WTC11 (cell line): ENCODE measurements at regions not wholly inside any gene's neighbourhood (a gene's known extent, or its start where the extent isn't known, plus 50 kb on each side); places are given as distances from the start of the nearest gene placed in this dataset.

ENCODE experiments used
- ATAC-seq: fragments of 200-7000 bp; cut with Tn5 transposase; 2 replicates; pipeline ENCODE4 v1.10.0; 2021; ENCODE audit warnings: mild to moderate bottlenecking, moderate library complexity
- CTCF ChIA-PET: fragments of 300-600 bp; sonication (Branson Sonifier 250); formaldehyde crosslinking; loops from one replicate; lab custom pipeline; 2021; ENCODE audit warnings: antibody characterized with exemption; lab: Charles Lee
- POLR2A ChIA-PET: fragments of 350-600 bp; sonication (Branson Sonifier 250); formaldehyde crosslinking; loops from one replicate; lab custom pipeline; 2021; ENCODE audit warnings: antibody characterized with exemption; lab: Charles Lee
- DNase-seq: peaks from one replicate; pipeline ENCODE4 v3.0.0; 2021; ENCODE audit warnings: low spot score
- H3K27ac Mint-ChIP-seq: 2 replicates; pipeline ENCODE4 v1.8.0; 2021; ENCODE audit warnings: mixed read lengths
- H3K27me3 Mint-ChIP-seq: 2 replicates; pipeline ENCODE4 v1.8.0; 2021; ENCODE audit warnings: low read depth, mild to moderate bottlenecking, moderate library complexity, mixed read lengths
- H3K36me3 Mint-ChIP-seq: 2 replicates; pipeline ENCODE4 v1.8.0; 2021; ENCODE audit warnings: mixed read lengths
- H3K4me1 Mint-ChIP-seq: 2 replicates; pipeline ENCODE4 v1.8.0; 2022; ENCODE audit warnings: mixed read lengths
- H3K4me3 Mint-ChIP-seq: 2 replicates; pipeline ENCODE4 v1.8.0; 2021; ENCODE audit warnings: mild to moderate bottlenecking, moderate library complexity, mixed read lengths
- H3K9me3 Mint-ChIP-seq: 2 replicates; pipeline ENCODE4 v1.8.0; 2021; ENCODE audit warnings: mixed read lengths
- ATF6 ChIP-seq: sonication (generic); formaldehyde crosslinking; IDR thresholded peaks from 2 replicates; pipeline ENCODE4 v1.8.1; 2023; ENCODE audit warnings: mild to moderate bottlenecking, missing genetic modification reagents
- FOXJ3 ChIP-seq: sonication (generic); formaldehyde crosslinking; IDR thresholded peaks from 2 replicates; pipeline ENCODE4 v1.9.0; 2021; ENCODE audit warnings: missing genetic modification reagents, mild to moderate bottlenecking, borderline replicate concordance
- FOXK1 ChIP-seq: sonication (generic); formaldehyde crosslinking; IDR thresholded peaks from 2 replicates; pipeline ENCODE4 v1.8.0; 2022; ENCODE audit warnings: mild to moderate bottlenecking, moderate library complexity, missing genetic modification reagents
- GTF2I ChIP-seq: fragments of 250-450 bp; sonication (Bioruptor Pico); conservative IDR thresholded peaks from 2 replicates; pipeline ENCODE4 v1.4.0; 2021; ENCODE audit warnings: mild to moderate bottlenecking
- IRF2 ChIP-seq: sonication (generic); formaldehyde crosslinking; IDR thresholded peaks from 2 replicates; pipeline ENCODE4 v1.8.0; 2022; ENCODE audit warnings: low read depth, missing genetic modification reagents, borderline replicate concordance
- MAX ChIP-seq: sonication (generic); formaldehyde crosslinking; IDR thresholded peaks from 2 replicates; pipeline ENCODE4 v1.8.0; 2022; ENCODE audit warnings: mild to moderate bottlenecking, missing genetic modification reagents
- OVOL2 ChIP-seq: fragments of 250-450 bp; sonication (Bioruptor Pico); IDR thresholded peaks from 2 replicates; pipeline ENCODE4 v1.9.0; 2021; ENCODE audit warnings: mild to moderate bottlenecking, borderline replicate concordance
- RELA ChIP-seq: sonication (generic); formaldehyde crosslinking; IDR thresholded peaks from 2 replicates; pipeline ENCODE4 v1.8.1; 2022; ENCODE audit warnings: missing genetic modification reagents, mild to moderate bottlenecking, borderline replicate concordance
- TEAD1 ChIP-seq: sonication (generic); formaldehyde crosslinking; IDR thresholded peaks from 2 replicates; pipeline ENCODE4 v1.8.0; 2022; ENCODE audit warnings: mild to moderate bottlenecking, missing genetic modification reagents
- USF2 ChIP-seq: sonication (generic); formaldehyde crosslinking; IDR thresholded peaks from 2 replicates; pipeline ENCODE4 v1.8.1; 2023; ENCODE audit warnings: mild to moderate bottlenecking, missing genetic modification reagents, moderate library complexity
- ZNF121 ChIP-seq: sonication (generic); formaldehyde crosslinking; IDR thresholded peaks from 2 replicates; pipeline ENCODE4 v1.8.0; 2023; ENCODE audit warnings: missing genetic modification reagents
- ZNF317 ChIP-seq: sonication (generic); formaldehyde crosslinking; IDR thresholded peaks from 2 replicates; pipeline ENCODE4 v1.8.1; 2023; ENCODE audit warnings: low read depth, mild to moderate bottlenecking, moderate library complexity, missing genetic modification reagents, borderline replicate concordance
- TF ChIP-seq, protein P1 (sequence below): sonication (generic); formaldehyde crosslinking; IDR thresholded peaks from 2 replicates; pipeline ENCODE4 v1.8.1; 2022; ENCODE audit warnings: mild to moderate bottlenecking, missing genetic modification reagents, moderate library complexity, borderline replicate concordance
- TF ChIP-seq, protein P2 (sequence below): fragments of 250-450 bp; sonication (Bioruptor Pico); IDR thresholded peaks from 2 replicates; pipeline ENCODE4 v1.9.0; 2021; ENCODE audit warnings: mild to moderate bottlenecking
- TF ChIP-seq, protein P3 (sequence below): sonication (generic); formaldehyde crosslinking; IDR thresholded peaks from 2 replicates; pipeline ENCODE4 v1.8.1; 2023; ENCODE audit warnings: mild to moderate bottlenecking, missing genetic modification reagents, moderate library complexity
- TF ChIP-seq, protein P4 (sequence below): sonication (generic); formaldehyde crosslinking; IDR thresholded peaks from 2 replicates; pipeline ENCODE4 v1.8.0; 2022; ENCODE audit warnings: mild to moderate bottlenecking, missing genetic modification reagents
- TF ChIP-seq, protein P5 (sequence below): fragments of 250-450 bp; sonication (Bioruptor Pico); conservative IDR thresholded peaks from 2 replicates; pipeline ENCODE4 v1.9.0; 2021; ENCODE audit warnings: mild to moderate bottlenecking

DNA sequence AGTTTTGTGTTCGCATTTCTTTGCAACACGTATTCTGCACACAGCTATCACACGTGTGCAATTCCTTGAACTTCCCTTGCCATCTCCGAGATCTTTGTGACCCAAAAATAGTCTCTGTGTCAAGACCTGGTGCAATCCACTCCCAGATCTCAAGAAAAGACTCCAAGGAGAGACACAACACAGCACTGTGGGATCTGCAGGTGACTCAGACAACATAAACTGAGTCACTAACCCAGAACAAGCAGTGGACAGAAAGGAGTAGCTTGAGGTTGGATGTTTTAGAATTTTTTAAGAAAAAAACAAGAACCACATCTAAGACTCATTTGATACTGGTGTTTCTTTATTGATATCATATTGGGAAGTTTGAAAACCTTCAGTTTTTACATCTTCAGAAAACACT, 396.9 kb downstream of the AGTPBP1 start:
- no peak for ATAC-seq
- Mint-ChIP-seq H3K27me3 (peaks cover 2% of the 10 kb centered on the region; the same call in 1 of the 2 replicates), H3K27ac (no peak overlapping the region), H3K36me3 (no peaks in the 10 kb centered on the region), H3K4me1 (no peaks in the 10 kb centered on the region), H3K4me3 (no peak overlapping the region), H3K9me3 (no peaks in the 10 kb centered on the region)
- ChIA-PET CTCF (interaction anchor here (2.0 kb wide), 1 partner anchor 12 kb away, joined by 7 read pairs; no protein-coding TSS in a partner anchor), POLR2A (no interaction called here)
- DNase-seq = no peak
- TF ChIP-seq MAX (no peak), IRF2 (no peak), FOXJ3 (no peak), GTF2I (CRISPR knock-in tag) (no peak), ZNF317 (no peak), FOXK1 (CRISPR knock-in tag) (no peak), RELA (CRISPR knock-in tag) (no peak), ATF6 (CRISPR knock-in tag) (no peak), OVOL2 (CRISPR knock-in tag) (no peak)
- TF ChIP-seq, protein P1, sequence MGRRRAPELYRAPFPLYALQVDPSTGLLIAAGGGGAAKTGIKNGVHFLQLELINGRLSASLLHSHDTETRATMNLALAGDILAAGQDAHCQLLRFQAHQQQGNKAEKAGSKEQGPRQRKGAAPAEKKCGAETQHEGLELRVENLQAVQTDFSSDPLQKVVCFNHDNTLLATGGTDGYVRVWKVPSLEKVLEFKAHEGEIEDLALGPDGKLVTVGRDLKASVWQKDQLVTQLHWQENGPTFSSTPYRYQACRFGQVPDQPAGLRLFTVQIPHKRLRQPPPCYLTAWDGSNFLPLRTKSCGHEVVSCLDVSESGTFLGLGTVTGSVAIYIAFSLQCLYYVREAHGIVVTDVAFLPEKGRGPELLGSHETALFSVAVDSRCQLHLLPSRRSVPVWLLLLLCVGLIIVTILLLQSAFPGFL (CRISPR knock-in tag) = no peak

- CTCF ChIA-PET = interaction anchor here (1.3 kb wide), 1 partner anchor 86 kb away, joined by 5 read pairs; no protein-coding TSS in a partner anchor
- no peak for ATAC-seq
- Mint-ChIP-seq H3K27ac (no peak overlapping the region), H3K4me3 (no peak overlapping the region), H3K9me3 (peaks cover 4% of the 10 kb centered on the region; the same call in 1 of the 2 replicates), H3K4me1 (no peaks in the 10 kb centered on the region), H3K27me3 (peaks cover 2% of the 10 kb centered on the region; the same call in 1 of the 2 replicates), H3K36me3 (no peaks in the 10 kb centered on the region)
- no peak for TF ChIP-seq USF2 (CRISPR knock-in tag)
- TF ChIP-seq, protein P2, sequence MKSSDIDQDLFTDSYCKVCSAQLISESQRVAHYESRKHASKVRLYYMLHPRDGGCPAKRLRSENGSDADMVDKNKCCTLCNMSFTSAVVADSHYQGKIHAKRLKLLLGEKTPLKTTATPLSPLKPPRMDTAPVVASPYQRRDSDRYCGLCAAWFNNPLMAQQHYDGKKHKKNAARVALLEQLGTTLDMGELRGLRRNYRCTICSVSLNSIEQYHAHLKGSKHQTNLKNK (CRISPR knock-in tag) = no peak
- TF ChIP-seq ZNF121 = no peak
- TF ChIP-seq, protein P3, sequence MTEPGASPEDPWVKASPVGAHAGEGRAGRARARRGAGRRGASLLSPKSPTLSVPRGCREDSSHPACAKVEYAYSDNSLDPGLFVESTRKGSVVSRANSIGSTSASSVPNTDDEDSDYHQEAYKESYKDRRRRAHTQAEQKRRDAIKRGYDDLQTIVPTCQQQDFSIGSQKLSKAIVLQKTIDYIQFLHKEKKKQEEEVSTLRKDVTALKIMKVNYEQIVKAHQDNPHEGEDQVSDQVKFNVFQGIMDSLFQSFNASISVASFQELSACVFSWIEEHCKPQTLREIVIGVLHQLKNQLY (CRISPR knock-in tag) = no peak
- TF ChIP-seq, protein P4, sequence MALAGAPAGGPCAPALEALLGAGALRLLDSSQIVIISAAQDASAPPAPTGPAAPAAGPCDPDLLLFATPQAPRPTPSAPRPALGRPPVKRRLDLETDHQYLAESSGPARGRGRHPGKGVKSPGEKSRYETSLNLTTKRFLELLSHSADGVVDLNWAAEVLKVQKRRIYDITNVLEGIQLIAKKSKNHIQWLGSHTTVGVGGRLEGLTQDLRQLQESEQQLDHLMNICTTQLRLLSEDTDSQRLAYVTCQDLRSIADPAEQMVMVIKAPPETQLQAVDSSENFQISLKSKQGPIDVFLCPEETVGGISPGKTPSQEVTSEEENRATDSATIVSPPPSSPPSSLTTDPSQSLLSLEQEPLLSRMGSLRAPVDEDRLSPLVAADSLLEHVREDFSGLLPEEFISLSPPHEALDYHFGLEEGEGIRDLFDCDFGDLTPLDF (CRISPR knock-in tag) = no peak
- no peak for TF ChIP-seq TEAD1 (CRISPR knock-in tag)
- TF ChIP-seq, protein P5, sequence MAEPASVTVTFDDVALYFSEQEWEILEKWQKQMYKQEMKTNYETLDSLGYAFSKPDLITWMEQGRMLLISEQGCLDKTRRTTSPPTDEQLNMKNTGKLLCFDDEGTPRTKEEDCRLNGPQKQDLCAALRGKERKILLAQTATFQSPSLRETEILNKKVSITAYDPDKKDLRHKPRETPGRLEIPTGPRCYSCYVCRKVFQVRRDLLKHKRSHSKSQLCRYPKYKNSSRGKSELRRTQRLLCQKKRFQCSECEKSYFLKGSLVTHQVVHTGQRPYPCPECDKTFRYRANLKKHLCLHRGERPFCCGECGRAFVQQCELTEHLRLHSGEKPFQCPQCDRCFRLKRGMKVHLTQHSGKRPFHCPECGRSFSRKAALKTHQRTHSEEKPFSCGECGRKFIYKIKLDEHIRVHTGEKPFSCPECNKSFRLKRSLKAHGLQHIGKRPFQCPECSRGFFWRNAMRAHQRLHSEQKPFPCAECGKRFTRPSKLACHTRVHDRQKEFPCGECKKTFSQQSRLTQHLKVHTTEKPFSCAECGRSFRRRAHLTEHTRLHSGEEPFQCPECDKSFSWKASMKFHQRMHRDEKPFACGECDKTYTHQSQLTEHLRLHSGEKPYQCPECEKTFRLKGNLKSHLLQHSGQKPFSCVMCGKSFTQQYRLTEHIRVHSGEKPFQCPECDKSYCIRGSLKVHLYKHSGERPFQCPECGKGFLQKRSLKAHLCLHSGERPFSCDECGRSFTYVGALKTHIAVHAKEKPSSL (CRISPR knock-in tag) = no peak
- TF ChIP-seq, protein P1 (CRISPR knock-in tag) = no peak
- DNase-seq = no peak
- POLR2A ChIA-PET = interaction anchor here (0.6 kb wide), 1 partner anchor 51 kb away, joined by 3 read pairs; no protein-coding TSS in a partner anchor
These were observed 402.4 kb downstream of the AGTPBP1 start for GRCh38 chr9:85339338-85339737.
